ENCODE measurements at regions not wholly inside any gene's neighbourhood (a gene's known extent, or its start where the extent isn't known, plus 50 kb on each side); places are given as distances from the start of the nearest gene placed in this dataset.

- TF ChIP-seq CTCF (IDR thresholded peaks at IDR 0.05) (no peak), ZFX (IDR thresholded peaks at IDR 0.05; ENCODE audit: borderline replicate concordance) (no peak)
Observed at GRCh38 chr12:47391566-47391965, 311.8 kb upstream of the AMIGO2 start.
